HG03571 (cell line): ENCODE measurements at regions not wholly inside any gene's neighbourhood (a gene's known extent, or its start where the extent isn't known, plus 50 kb on each side); places are given as distances from the start of the nearest gene placed in this dataset.

Source experiments
- ATAC-seq: cut with Tn5 transposase; IDR thresholded peaks from one replicate; pipeline ENCODE4 v1.9.1; 2021; ENCODE audit not compliant: unreplicated experiment

GRCh38 chr10:112006831-112007230 is 176.7 kb downstream of the GPAM start:
- no peak for ATAC-seq

DNA sequence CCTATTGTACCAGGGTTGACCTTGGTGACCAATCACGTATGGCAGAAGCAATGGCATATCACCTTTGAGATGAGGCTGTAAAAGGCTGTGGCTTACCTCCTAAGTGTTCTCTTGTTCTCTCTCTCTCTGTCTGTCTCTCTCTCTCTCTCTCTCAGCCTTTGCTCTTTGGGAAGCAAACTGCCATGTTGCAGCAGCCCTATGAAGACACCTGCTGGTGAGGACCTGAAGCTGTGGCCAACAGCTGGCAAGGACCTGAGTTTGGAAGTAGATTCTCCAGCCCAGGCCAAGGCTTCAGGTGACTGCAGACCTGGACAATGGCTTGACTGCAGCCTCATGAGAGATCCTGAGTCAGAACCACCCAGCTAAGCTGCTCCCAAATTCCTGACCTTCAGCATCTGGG is 161.4 kb downstream of the GPAM start:
- no peak for ATAC-seq

DNA sequence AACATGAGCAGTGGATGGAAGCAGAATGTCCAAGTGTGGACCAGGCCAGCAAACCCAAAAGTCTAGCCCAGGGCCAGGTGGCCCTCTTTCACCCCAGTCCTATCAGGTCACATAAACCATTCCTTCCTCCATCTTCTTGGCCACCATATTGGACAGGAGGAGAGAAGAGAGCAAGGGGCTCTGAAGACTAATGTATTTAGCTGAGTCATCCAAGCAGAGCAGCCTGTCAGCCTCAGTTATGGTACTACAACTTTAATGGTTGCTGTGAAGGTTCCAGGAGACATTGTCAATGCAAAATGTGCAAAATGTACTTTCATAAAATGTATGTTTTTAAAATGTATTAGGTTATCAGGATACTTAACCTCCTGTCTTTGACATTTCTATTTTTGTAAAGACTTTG is 159.5 kb downstream of the GPAM start:
- no peak for ATAC-seq

- ATAC-seq = no peak
These were observed 158.3 kb downstream of the GPAM start for GRCh38 chr10:112025228-112025627.

GRCh38 chr10:112026438-112026837 is 157.1 kb downstream of the GPAM start:
- ATAC-seq = no peak

- ATAC-seq = no peak
These were observed 155.8 kb downstream of the GPAM start for GRCh38 chr10:112027731-112028280.

DNA sequence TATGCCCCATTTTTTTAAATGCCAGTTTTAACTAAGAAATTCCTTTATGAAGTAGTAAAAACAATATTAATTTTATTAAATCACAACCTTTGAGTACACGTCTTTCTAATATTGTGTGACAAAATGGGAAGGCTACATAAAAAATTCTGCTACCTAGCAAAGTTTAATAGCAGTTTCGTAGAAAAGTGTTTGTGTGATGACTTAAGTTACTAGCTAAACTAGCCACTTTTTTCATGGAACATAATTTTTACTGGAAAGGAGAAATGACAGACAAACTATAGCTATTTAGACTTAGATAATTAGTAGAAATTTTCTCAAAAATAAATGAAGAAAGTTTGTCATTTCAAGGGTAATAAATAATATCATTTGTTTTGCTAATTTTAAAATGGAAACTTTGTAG is 153.1 kb downstream of the GPAM start:
- ATAC-seq = no peak

DNA sequence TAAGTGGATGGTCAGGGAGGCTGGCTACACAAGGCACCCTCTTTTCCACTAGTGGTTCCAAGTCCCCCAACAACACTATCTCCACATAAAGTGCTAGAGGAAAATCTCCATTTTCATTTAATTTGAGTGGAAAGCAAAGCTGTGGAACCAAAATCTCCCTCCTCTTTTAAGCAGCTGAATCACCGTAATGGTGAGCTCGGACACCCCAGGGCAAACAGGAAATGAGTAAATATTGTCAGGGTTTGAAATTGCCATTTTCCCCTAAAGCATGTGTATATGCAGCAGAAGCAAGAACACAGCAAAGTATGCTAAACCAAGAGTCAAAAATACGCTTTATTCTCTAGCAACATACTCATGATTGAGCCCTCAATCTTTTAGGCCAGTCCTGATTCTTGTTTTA is 143.7 kb downstream of the GPAM start:
- ATAC-seq = no peak

- no peak for ATAC-seq
These were observed 142.9 kb downstream of the GPAM start for GRCh38 chr10:112040696-112041095.

GRCh38 chr10:112045938-112046337 is 137.6 kb downstream of the GPAM start:
- ATAC-seq = no peak

- no peak for ATAC-seq
These were observed 135.9 kb downstream of the GPAM start for GRCh38 chr10:112047674-112048073.

GRCh38 chr10:112052166-112052565 is 131.4 kb downstream of the GPAM start:
- no peak for ATAC-seq

DNA sequence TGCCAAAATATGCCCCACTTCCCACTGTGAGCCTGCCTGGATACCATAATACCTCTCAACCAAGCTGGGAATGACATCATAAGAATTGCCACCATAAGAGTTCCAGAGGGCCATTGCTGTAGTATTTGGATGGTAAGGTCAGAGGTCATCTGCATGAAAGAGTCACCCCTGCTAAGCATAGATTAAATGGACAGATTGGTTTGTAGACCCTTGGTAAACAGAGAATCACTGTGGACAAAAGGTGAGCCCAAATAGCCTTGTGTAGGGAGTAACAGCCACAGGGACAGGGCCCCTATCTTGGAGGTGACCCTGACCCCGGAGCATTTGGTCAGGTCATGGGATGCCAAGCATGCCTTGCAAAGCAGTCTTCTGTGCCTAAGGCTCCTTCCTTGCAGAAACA is 129.7 kb downstream of the GPAM start:
- no peak for ATAC-seq

DNA sequence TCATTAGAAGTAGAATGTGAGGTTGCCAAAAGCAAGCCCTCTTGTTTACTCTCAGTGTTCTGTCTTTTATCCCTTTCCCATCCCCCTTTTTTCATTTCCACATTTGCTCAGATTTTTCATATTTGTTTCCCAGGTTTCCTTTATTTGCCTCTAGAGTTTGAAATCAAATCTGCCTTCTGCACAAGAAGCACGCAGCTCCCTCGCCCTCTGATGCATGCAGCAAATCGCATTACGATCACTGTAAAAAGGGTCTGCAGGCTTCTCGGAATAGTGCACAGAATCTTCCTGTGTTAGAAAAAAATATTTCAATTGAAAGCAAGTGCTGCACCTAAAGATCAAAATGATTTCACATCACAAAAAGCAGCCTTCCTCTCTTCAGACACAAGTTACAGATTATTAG is 129.0 kb downstream of the GPAM start:
- no peak for ATAC-seq

DNA sequence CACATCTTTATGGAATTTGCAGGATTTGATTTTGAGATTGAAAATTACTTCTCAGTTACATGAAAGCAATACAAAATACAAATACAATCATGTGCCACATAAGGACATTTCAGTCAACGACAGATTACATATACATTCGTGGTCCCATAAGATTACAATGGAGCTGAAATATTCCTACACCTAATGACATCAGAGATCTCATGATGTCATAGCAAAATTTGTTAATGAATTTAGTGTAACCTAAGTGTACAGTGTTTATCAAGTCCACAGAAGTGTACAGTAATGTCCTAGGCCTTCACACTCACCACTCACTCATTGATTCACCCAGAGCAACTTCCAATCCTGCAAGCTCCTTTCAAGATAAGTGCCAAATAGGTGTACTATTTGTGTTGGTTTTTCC is 126.5 kb downstream of the GPAM start:
- no peak for ATAC-seq

DNA sequence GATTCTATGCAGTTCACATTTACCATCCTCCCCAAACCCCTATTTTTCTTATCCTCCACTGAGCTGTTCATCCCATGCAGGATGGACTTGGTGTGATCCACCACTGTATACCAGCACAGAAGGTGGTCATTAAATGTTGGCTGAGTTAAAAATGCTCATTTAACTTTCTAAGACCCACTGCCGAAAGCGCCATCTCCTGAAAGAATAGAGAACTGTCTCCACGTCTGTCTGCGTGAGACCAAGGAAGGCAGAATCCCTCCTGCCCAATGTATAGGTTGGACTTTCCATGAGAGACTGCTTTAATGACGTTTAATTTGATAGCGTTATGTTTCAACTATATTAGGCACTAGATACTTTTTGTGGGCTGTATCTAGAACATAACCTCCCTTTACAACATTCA is 124.3 kb downstream of the GPAM start:
- no peak for ATAC-seq

DNA sequence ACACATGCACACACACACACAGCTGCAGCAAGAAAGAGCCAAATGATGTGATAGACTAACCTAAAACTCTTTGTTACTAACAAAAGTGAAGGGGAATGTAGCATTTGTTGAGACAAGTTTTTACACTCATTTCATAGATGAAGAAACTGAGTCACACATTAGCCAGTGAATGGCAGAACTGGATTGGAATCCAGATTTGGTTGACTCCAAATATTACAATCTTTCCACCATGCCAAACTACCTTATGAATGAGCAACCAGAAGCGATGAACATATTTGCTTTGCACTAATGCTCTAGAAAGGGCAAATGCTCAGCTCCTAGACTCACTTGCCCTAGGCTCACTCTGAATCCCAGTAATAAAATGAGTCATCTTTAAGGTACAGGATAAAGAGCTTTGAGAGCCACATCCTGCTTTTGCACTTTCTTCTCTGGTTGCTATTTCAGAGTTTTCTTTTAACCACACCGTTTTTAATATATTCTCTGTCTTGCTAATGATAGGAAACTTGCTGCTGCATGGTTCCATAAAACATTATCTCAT is 111.9 kb downstream of the GPAM start:
- no peak for ATAC-seq

DNA sequence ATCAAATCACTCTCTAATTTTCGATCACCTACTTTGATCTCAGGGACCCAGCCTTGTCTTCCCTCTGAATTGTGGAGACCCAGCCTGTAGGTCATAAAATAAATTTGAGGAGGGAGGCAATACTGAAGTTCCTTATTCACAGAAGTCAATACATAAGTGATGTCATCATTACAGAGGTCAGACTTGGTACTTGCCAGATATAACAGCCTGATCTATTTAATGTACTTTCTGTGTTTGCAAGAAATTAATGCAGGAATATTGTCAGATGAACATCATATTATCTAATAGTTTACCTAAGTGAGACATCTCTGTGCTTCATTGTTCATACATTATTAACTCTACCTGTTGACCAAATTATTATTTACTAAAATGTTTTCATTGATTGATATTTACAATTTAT is 105.6 kb downstream of the GPAM start:
- ATAC-seq = no peak

- ATAC-seq = no peak
These were observed 103.3 kb downstream of the GPAM start for GRCh38 chr10:112080231-112080630.

DNA sequence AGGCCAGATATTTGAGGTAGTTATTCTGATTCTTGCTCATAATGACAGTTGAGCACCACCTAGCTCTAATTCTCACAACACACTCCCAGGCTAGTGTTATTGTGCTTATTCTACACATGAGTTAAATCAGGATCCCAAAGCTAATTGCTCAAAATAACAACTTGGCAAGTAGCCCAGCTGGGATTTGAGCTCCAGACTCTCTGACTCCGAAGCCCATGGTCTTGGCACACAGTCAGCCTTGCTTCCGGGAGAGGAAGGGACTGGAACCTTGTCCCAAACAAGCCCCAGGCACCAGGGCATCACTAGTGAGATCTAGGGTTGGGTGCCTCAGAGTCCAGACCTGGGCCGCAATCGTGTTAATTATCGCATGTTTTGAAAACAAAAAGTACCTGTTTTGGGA is 101.4 kb downstream of the GPAM start:
- ATAC-seq = no peak

- ATAC-seq = no peak
These were observed 100.1 kb downstream of the GPAM start for GRCh38 chr10:112083472-112083871.

DNA sequence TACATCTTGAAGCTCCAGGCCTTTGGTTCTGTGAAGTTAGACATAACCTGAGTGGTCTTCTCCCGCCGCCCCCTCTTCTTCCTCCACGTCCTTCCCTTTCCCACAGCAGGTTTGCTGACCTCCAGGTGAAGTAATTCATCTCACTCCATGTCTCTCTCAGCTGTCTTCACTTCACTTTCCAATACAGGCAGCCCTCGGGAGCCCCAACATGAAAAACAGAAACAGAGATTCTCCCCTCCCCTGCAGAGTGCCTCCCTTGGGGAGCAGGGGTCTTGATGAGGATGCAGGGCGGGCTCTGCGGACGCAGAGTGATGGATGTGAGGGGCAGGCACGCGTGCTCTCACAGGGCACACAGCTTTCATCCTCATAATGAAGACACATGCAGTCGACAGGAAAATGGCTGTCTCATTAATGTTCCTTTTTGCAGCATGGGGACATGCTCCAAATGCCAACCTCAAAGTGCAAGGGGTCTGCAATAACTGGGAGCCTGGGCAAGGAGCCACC is 95.6 kb downstream of the GPAM start:
- ATAC-seq = no peak

DNA sequence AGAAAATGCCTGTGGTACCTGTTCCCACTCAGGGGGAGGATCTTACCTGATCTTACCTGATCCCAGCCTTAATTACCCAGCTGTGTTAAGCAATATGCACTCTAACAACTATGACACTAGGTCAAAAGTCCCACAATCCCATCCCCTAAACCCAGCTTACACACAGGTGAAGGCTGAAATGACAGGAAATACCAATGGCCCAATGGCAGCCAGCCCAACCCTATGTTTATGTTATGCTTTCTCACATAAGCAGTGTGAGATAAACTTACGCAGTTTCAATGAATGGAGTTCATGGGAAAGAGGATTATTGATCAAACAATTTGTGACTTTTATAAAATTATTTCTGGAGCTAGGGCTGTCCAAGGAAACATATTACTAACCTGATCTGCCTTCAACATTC is 91.9 kb downstream of the GPAM start:
- no peak for ATAC-seq
